ENCODE measurements at regions not wholly inside any gene's neighbourhood (a gene's known extent, or its start where the extent isn't known, plus 50 kb on each side); places are given as distances from the start of the nearest gene placed in this dataset.

- intact Hi-C loops (cut with micrococcal nuclease; ENCODE audit: unreplicated experiment) = loop anchor here (5.0 kb wide), 1 partner anchor 129 kb away; no protein-coding TSS in a partner anchor
- H3K4me1 Mint-ChIP-seq (ENCODE audit: low read depth, unreplicated experiment) = peaks cover 10% of the 10 kb centered on the region
- no peak for TF ChIP-seq CTCF (IDR thresholded peaks at IDR 0.05; ENCODE audit: unreplicated experiment)
- no TSS peak for BruUV-seq (replicated peaks)
- CTCF ChIA-PET = no interaction called here
- no peaks in the 10 kb centered on the region for H3K9me3 Mint-ChIP-seq (ENCODE audit: low read depth, unreplicated experiment)
- DNase-seq = no peak
- H3K4me3 Mint-ChIP-seq (ENCODE audit: low read depth, unreplicated experiment) = no peak overlapping the region
- H3K36me3 Mint-ChIP-seq (ENCODE audit: insufficient read depth, unreplicated experiment) = no peaks in the 10 kb centered on the region
- H3K27ac Mint-ChIP-seq (ENCODE audit: unreplicated experiment) = no peak overlapping the region
- H3K27me3 Mint-ChIP-seq (ENCODE audit: unreplicated experiment) = no peaks in the 10 kb centered on the region
Measured at GRCh38 chr7:13411151-13411550, 578.3 kb downstream of the ETV1 start.

- CTCF ChIA-PET = no interaction called here
- Mint-ChIP-seq H3K4me1 (ENCODE audit: low read depth, unreplicated experiment) (peaks cover 10% of the 10 kb centered on the region), H3K36me3 (ENCODE audit: insufficient read depth, unreplicated experiment) (no peaks in the 10 kb centered on the region), H3K4me3 (ENCODE audit: low read depth, unreplicated experiment) (no peak overlapping the region), H3K27me3 (ENCODE audit: unreplicated experiment) (no peaks in the 10 kb centered on the region), H3K9me3 (ENCODE audit: low read depth, unreplicated experiment) (peaks cover 3% of the 10 kb centered on the region), H3K27ac (ENCODE audit: unreplicated experiment) (no peak overlapping the region)
- intact Hi-C loops (cut with micrococcal nuclease; ENCODE audit: unreplicated experiment) = loop anchor here (5.0 kb wide), 1 partner anchor 129 kb away; no protein-coding TSS in a partner anchor
- BruUV-seq (replicated peaks) = no TSS peak
- DNase-seq = no peak
- TF ChIP-seq CTCF (IDR thresholded peaks at IDR 0.05; ENCODE audit: unreplicated experiment) = no peak
Measured at GRCh38 chr7:13411636-13412035, 577.8 kb downstream of the ETV1 start.

- DNase-seq = no peak
- Mint-ChIP-seq H3K4me1 (ENCODE audit: low read depth, unreplicated experiment) (peaks cover 10% of the 10 kb centered on the region), H3K36me3 (ENCODE audit: insufficient read depth, unreplicated experiment) (no peaks in the 10 kb centered on the region), H3K9me3 (ENCODE audit: low read depth, unreplicated experiment) (peaks cover 11% of the 10 kb centered on the region), H3K4me3 (ENCODE audit: low read depth, unreplicated experiment) (no peak overlapping the region), H3K27me3 (ENCODE audit: unreplicated experiment) (no peaks in the 10 kb centered on the region), H3K27ac (ENCODE audit: unreplicated experiment) (no peak overlapping the region)
- TF ChIP-seq CTCF (IDR thresholded peaks at IDR 0.05; ENCODE audit: unreplicated experiment) = no peak
- BruUV-seq (replicated peaks) = no TSS peak
- CTCF ChIA-PET = no interaction called here
- intact Hi-C loops (cut with micrococcal nuclease; ENCODE audit: unreplicated experiment) = loop anchor here (5.0 kb wide), 1 partner anchor 132 kb away; no protein-coding TSS in a partner anchor
Measured at GRCh38 chr7:13414181-13414580, 575.3 kb downstream of the ETV1 start.

- intact Hi-C loops (cut with micrococcal nuclease; ENCODE audit: unreplicated experiment) = loop anchor here (5.0 kb wide), 1 partner anchor 132 kb away; no protein-coding TSS in a partner anchor
- peaks cover 10% of the 10 kb centered on the region for H3K4me1 Mint-ChIP-seq (ENCODE audit: low read depth, unreplicated experiment)
- H3K9me3 Mint-ChIP-seq (ENCODE audit: low read depth, unreplicated experiment) = peaks cover 11% of the 10 kb centered on the region
- H3K27ac Mint-ChIP-seq (ENCODE audit: unreplicated experiment) = no peak overlapping the region
- no peaks in the 10 kb centered on the region for H3K27me3 Mint-ChIP-seq (ENCODE audit: unreplicated experiment)
- no TSS peak for BruUV-seq (replicated peaks)
- no peak for TF ChIP-seq CTCF (IDR thresholded peaks at IDR 0.05; ENCODE audit: unreplicated experiment)
- no peak overlapping the region for H3K4me3 Mint-ChIP-seq (ENCODE audit: low read depth, unreplicated experiment)
- CTCF ChIA-PET = no interaction called here
- peak; percentile 19 for DNase-seq
- no peaks in the 10 kb centered on the region for H3K36me3 Mint-ChIP-seq (ENCODE audit: insufficient read depth, unreplicated experiment)
Measured at GRCh38 chr7:13414661-13415107, 574.8 kb downstream of the ETV1 start.
